Karpas-422 (cell line): ENCODE measurements at regions not wholly inside any gene's neighbourhood (a gene's known extent, or its start where the extent isn't known, plus 50 kb on each side); places are given as distances from the start of the nearest gene placed in this dataset.
"Not testable (repeated sequence)": the region's sequence is repeated elsewhere in the genome, so short reads cannot be mapped to it uniquely, and the experiment has no call there.

ENCODE experiments used
- DNase-seq: peaks from one replicate; pipeline ENCODE4 v3.0.0-alpha.2; 2015
- H2AFZ ChIP-seq: fragments of 200-600 bp; sonication (generic); 2 replicates; pipeline ENCODE4 v1.6.1; 2014; ENCODE audit warnings: antibody characterized with exemption, low read length, mixed read lengths
- H3K27ac ChIP-seq: fragments of 200-600 bp; sonication (generic); 2 replicates; pipeline ENCODE4 v1.5.1; 2014; ENCODE audit warnings: mild to moderate bottlenecking, low read length, moderate library complexity
- H3K27me3 ChIP-seq: fragments of 200-600 bp; sonication (generic); 2 replicates; pipeline ENCODE4 v1.6.1; 2014; ENCODE audit warnings: low read length, mixed read lengths
- H3K36me3 ChIP-seq: fragments of 200-600 bp; sonication (generic); 2 replicates; pipeline ENCODE4 v1.6.1; 2014; ENCODE audit warnings: low read length, mixed read lengths; ENCODE audit not compliant: insufficient read depth
- H3K4me1 ChIP-seq: fragments of 200-600 bp; sonication (generic); 2 replicates; pipeline ENCODE4 v1.6.1; 2014; ENCODE audit warnings: mild to moderate bottlenecking, low read length, mixed read lengths
- H3K4me2 ChIP-seq: fragments of 200-600 bp; sonication (generic); 2 replicates; pipeline ENCODE4 v1.6.1; 2014; ENCODE audit warnings: low read length, low read depth, mild to moderate bottlenecking; ENCODE audit not compliant: poor library complexity, severe bottlenecking
- H3K4me3 ChIP-seq: fragments of 200-600 bp; sonication (generic); 2 replicates; pipeline ENCODE4 v1.5.1; 2014; ENCODE audit warnings: mild to moderate bottlenecking, antibody characterized with exemption, low read length, mixed read lengths
- H3K79me2 ChIP-seq: fragments of 200-600 bp; sonication (generic); 2 replicates; pipeline ENCODE4 v1.6.1; 2014; ENCODE audit warnings: mild to moderate bottlenecking, low read length, mixed read lengths
- H3K9ac ChIP-seq: fragments of 200-600 bp; sonication (generic); 2 replicates; pipeline ENCODE4 v1.6.0; 2014; ENCODE audit warnings: low read length
- H3K9me2 ChIP-seq: fragments of 200-600 bp; sonication (generic), shearing (Covaris generic); replicated peaks from 2 replicates; pipeline ENCODE4 v1.6.0; 2014; ENCODE audit warnings: mild to moderate bottlenecking, low read length, moderate library complexity; ENCODE audit not compliant: insufficient read depth
- H3K9me3 ChIP-seq: fragments of 300-700, 200-600 bp; sonication (generic); 2 replicates; pipeline ENCODE4 v1.6.1; 2014; ENCODE audit warnings: low read length, mixed read lengths
- H4K20me1 ChIP-seq: fragments of 200-600 bp; sonication (generic); 2 replicates; pipeline ENCODE4 v1.6.1; 2014; ENCODE audit warnings: mild to moderate bottlenecking, antibody characterized with exemption, low read length, low read depth; ENCODE audit not compliant: insufficient read depth

- Histone ChIP-seq H2AFZ (no peak overlapping the region), H3K27me3 (no peaks in the 10 kb centered on the region; the same call in 1 of the 2 replicates), H3K27ac (no peak overlapping the region), H4K20me1 (no peaks in the 10 kb centered on the region), H3K79me2 (no peaks in the 10 kb centered on the region), H3K9me3 (no peaks in the 10 kb centered on the region), H3K4me2 (no peak overlapping the region), H3K4me3 (no peak overlapping the region), H3K9me2 (0 out of 2 replicates have a peak, but pooled peaks cover 4% of the 10 kb centered on the region), H3K36me3 (no peaks in the 10 kb centered on the region), H3K4me1 (no peaks in the 10 kb centered on the region), H3K9ac (no peak overlapping the region)
- DNase-seq, result no peak
Measured at GRCh38 chr11:109958821-109959166, 134.4 kb upstream of the ZC3H12C start.

GRCh38 chr11:109960831-109961230 is 132.4 kb upstream of the ZC3H12C start:
- DNase-seq, result no peak
- H3K27me3 ChIP-seq, result no peaks in the 10 kb centered on the region; the same call in 1 of the 2 replicates
- no peaks in the 10 kb centered on the region for H4K20me1 ChIP-seq
- no peaks in the 10 kb centered on the region for H3K9me3 ChIP-seq
- H3K9ac ChIP-seq, result no peak overlapping the region
- no peak overlapping the region for H2AFZ ChIP-seq
- no peak overlapping the region for H3K27ac ChIP-seq
- no peaks in the 10 kb centered on the region for H3K4me1 ChIP-seq
- H3K9me2 ChIP-seq, result 0 out of 2 replicates have a peak, but pooled peaks cover 4% of the 10 kb centered on the region
- H3K79me2 ChIP-seq, result no peaks in the 10 kb centered on the region
- no peak overlapping the region for H3K4me3 ChIP-seq
- H3K36me3 ChIP-seq, result no peaks in the 10 kb centered on the region
- H3K4me2 ChIP-seq, result no peak overlapping the region

GRCh38 chr11:109961261-109961660 is 131.9 kb upstream of the ZC3H12C start:
- Histone ChIP-seq H3K9ac (no peak overlapping the region), H3K4me2 (no peak overlapping the region), H3K27ac (no peak overlapping the region), H3K4me3 (no peak overlapping the region), H3K9me3 (no peaks in the 10 kb centered on the region), H3K27me3 (no peaks in the 10 kb centered on the region; the same call in 1 of the 2 replicates), H3K4me1 (no peaks in the 10 kb centered on the region), H3K9me2 (0 out of 2 replicates have a peak, but pooled peaks cover 4% of the 10 kb centered on the region), H4K20me1 (no peaks in the 10 kb centered on the region), H2AFZ (no peak overlapping the region), H3K79me2 (no peaks in the 10 kb centered on the region), H3K36me3 (no peaks in the 10 kb centered on the region)
- no peak for DNase-seq

- Histone ChIP-seq H3K4me3 (no peak overlapping the region), H3K9ac (no peak overlapping the region), H2AFZ (no peak overlapping the region), H3K4me2 (no peak overlapping the region), H4K20me1 (no peaks in the 10 kb centered on the region), H3K27me3 (no peaks in the 10 kb centered on the region; the same call in 1 of the 2 replicates), H3K9me2 (peaks cover 4% of the 10 kb centered on the region; the same call in 1 of the 2 replicates), H3K4me1 (no peaks in the 10 kb centered on the region), H3K27ac (no peak overlapping the region), H3K79me2 (no peaks in the 10 kb centered on the region), H3K9me3 (no peaks in the 10 kb centered on the region), H3K36me3 (no peaks in the 10 kb centered on the region)
- DNase-seq, result no peak
Measured at GRCh38 chr11:109963101-109963500, 130.1 kb upstream of the ZC3H12C start.

GRCh38 chr11:109964487-109964886 is 128.7 kb upstream of the ZC3H12C start:
- Histone ChIP-seq H3K9ac (no peak overlapping the region), H3K27ac (no peak overlapping the region), H4K20me1 (no peaks in the 10 kb centered on the region), H3K4me3 (no peak overlapping the region), H2AFZ (no peak overlapping the region), H3K79me2 (no peaks in the 10 kb centered on the region), H3K4me1 (no peaks in the 10 kb centered on the region), H3K4me2 (no peak overlapping the region), H3K9me2 (peaks cover 10% of the 10 kb centered on the region; the same call in 1 of the 2 replicates), H3K27me3 (no peaks in the 10 kb centered on the region; the same call in 1 of the 2 replicates), H3K36me3 (no peaks in the 10 kb centered on the region), H3K9me3 (no peaks in the 10 kb centered on the region)
- DNase-seq, result no peak

- H3K27ac ChIP-seq, H3K4me3 ChIP-seq, H3K9ac ChIP-seq, H3K36me3 ChIP-seq, H3K27me3 ChIP-seq, H3K4me2 ChIP-seq, H3K9me3 ChIP-seq, H3K79me2 ChIP-seq, H3K4me1 ChIP-seq, H4K20me1 ChIP-seq, DNase-seq, H2AFZ ChIP-seq: not testable (repeated sequence)
- peaks cover 10% of the 10 kb centered on the region; the same call in 1 of the 2 replicates for H3K9me2 ChIP-seq
Measured at GRCh38 chr11:109965445-109965844, 127.7 kb upstream of the ZC3H12C start.

GRCh38 chr11:109965926-109966325 is 127.3 kb upstream of the ZC3H12C start:
- H3K27me3 ChIP-seq, H3K4me2 ChIP-seq, H3K4me1 ChIP-seq, H3K9me3 ChIP-seq, H3K36me3 ChIP-seq, H2AFZ ChIP-seq, DNase-seq, H4K20me1 ChIP-seq, H3K79me2 ChIP-seq, H3K9ac ChIP-seq, H3K4me3 ChIP-seq, H3K27ac ChIP-seq: not testable (repeated sequence)
- H3K9me2 ChIP-seq, result peaks cover 10% of the 10 kb centered on the region; the same call in 1 of the 2 replicates

- H3K4me2 ChIP-seq, H3K9me3 ChIP-seq, H3K36me3 ChIP-seq, H3K27me3 ChIP-seq, H3K9ac ChIP-seq, H4K20me1 ChIP-seq, H3K4me3 ChIP-seq, DNase-seq, H3K9me2 ChIP-seq, H3K79me2 ChIP-seq, H3K27ac ChIP-seq, H2AFZ ChIP-seq: not testable (repeated sequence)
- peaks cover 20% of the 10 kb centered on the region for H3K4me1 ChIP-seq
Measured at GRCh38 chr11:109967136-109967535, 126.1 kb upstream of the ZC3H12C start.

GRCh38 chr11:109968299-109968698 is 124.9 kb upstream of the ZC3H12C start:
- no peak for DNase-seq
- H4K20me1 ChIP-seq, result no peaks in the 10 kb centered on the region
- H3K9me2 ChIP-seq, result peaks cover 6% of the 10 kb centered on the region; the same call in 1 of the 2 replicates
- H3K9me3 ChIP-seq, result no peaks in the 10 kb centered on the region
- H2AFZ ChIP-seq, result no peak overlapping the region
- H3K79me2 ChIP-seq, result no peaks in the 10 kb centered on the region
- no peak overlapping the region for H3K4me3 ChIP-seq
- H3K27ac ChIP-seq, result no peak overlapping the region
- no peak overlapping the region for H3K4me2 ChIP-seq
- H3K27me3 ChIP-seq, result no peaks in the 10 kb centered on the region
- H3K36me3 ChIP-seq, result no peaks in the 10 kb centered on the region
- peaks cover 30% of the 10 kb centered on the region for H3K4me1 ChIP-seq
- no peak overlapping the region for H3K9ac ChIP-seq
